ENCODE measurements at regions not wholly inside any gene's neighbourhood (a gene's known extent, or its start where the extent isn't known, plus 50 kb on each side); places are given as distances from the start of the nearest gene placed in this dataset.
A peak's percentile ranks its signal among the peaks of the same experiment; 100 is the strongest.
"Not testable (repeated sequence)": the region's sequence is repeated elsewhere in the genome, so short reads cannot be mapped to it uniquely, and the experiment has no call there.

DNA sequence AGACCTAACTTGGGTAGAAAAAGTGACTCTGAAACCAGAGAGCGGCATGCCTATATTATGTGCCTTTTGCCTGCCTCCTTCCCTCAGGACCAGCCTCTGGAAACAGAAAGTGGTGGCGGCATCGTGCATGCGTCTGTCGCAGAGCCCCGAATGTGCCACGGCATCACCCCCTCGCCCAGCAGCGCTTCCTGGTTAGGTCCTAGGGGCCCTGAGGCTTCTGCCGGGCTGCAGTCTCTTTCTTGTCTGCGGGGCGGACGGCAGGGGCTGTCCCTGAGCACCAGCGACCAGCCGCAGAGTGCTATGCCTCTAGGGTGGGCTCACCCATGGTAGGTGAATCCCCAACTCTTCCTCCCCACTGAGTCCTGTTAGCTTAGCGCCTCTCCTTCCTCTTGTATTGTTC is 68.7 kb downstream of the VSIG4 start:
- DNase-seq (ENCODE audit: low read depth in 2 of 2), result no peak

DNA sequence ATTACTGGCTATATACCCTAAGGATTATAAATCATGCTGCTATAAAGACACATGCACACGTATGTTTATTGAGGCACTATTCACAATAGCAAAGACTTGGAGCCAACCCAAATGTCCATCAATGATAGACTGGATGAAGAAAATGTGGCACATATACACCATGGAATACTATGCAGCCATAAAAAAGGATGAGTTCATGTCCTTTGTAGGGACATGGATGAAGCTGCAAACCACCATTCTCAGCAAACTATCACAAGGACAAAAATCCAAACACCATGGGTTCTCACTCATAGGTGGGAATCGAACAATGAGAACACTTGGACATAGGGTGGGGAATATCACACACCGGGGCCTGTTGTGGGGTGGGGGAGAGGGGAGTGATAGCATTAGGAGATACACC is 72.7 kb downstream of the VSIG4 start:
- not testable (repeated sequence) for DNase-seq (ENCODE audit: low read depth in 2 of 2)

GRCh38 chrX:65961714-65962113 is 78.2 kb downstream of the VSIG4 start:
- no peak for DNase-seq (ENCODE audit: low read depth in 2 of 2)

DNA sequence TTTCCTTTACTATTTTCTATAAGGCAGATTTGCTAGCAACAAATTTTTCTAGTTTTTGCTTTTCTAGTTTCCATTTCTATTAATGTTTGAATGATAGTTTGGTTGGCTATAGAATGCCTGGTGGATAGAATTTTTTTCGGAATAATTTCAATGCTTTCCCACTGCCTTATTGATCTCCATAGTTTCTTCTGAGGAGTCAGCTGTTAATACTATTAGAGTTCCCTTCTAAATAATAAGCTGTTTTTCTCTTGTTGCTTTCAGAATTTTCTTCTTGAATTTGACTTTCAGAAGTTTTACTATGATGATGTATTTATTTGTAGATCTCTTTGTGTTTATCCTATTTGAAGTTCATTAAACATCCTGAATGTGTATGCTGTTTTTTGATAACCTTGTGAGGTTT is 91.8 kb downstream of the VSIG4 start:
- no peak for DNase-seq (ENCODE audit: low read depth in 2 of 2)

DNA sequence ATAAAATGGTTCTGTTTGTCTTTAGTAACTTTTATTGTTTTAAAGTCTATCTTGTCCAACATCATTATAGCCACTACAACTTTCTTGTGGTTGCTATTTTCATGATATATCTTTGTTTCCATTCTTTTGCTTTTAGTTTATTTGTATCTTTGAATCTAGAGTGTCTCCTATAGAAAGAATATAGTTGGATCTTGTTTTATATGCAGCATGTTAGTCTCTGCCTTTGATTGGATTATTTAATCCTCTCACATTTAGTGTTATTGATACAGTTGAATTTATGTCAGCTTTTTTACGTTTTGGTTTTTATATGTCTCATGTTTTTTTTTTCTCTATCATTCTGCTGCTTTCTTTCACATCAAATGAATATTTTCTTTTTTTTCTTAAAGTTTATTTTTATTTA is 98.1 kb downstream of the VSIG4 start:
- DNase-seq (ENCODE audit: low read depth in 2 of 2), result no peak

DNA sequence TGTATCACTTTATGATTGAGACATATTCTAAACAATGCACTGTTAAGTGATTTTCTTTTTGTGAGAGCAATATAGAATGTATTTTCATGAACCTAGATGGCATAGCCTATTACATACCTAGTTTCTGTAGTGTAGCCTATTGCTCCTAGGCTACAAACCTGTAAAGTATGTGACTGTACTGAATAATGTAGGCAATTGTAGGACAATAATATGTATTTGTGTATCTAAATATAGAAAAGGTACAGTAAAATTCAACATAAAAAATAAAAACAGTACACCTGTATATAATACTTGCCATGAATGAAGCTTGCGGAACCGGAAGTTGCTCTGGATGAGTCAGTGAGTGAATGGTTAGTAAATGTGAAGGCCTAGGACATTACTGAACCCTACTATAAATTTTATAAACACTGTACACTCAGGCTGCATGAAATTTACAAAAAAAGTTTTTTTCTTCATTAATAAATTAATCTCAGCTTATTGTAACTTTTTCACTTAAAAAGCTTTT is 106.7 kb downstream of the VSIG4 start:
- DNase-seq (ENCODE audit: low read depth in 2 of 2), result no peak

- no peak for DNase-seq (ENCODE audit: low read depth in 2 of 2)
Observed at GRCh38 chrX:65932173-65933084, 107.5 kb downstream of the VSIG4 start.

- no peak for DNase-seq (ENCODE audit: low read depth in 2 of 2)
Observed at GRCh38 chrX:65928522-65928921, 111.4 kb downstream of the VSIG4 start.

DNA sequence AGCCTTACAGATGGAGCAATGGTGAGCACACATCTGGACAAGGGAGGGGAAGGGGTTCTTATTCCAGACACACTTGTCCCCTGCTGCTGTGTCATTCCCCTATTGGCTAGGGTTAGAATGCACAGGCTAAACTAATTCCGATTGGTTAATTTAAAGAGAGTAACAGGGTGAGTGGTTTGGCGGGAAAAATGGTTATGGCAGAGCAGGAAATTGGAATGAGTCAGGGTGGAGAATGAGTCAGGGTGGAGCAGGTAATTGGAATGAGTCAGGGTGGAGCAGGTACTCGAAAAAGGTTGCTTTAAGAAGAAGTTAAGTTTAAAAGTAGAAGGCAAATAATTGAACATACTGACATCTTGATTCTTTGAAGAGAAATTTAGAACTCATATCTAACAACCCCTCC is 112.5 kb downstream of the VSIG4 start:
- DNase-seq (ENCODE audit: low read depth in 2 of 2), result not testable (repeated sequence)

- DNase-seq (ENCODE audit: low read depth in 2 of 2), result peak; percentile 13 to 24
Observed at GRCh38 chrX:65926095-65927019, 113.5 kb downstream of the VSIG4 start.

GRCh38 chrX:65925592-65925991 is 114.3 kb downstream of the VSIG4 start:
- no peak for DNase-seq (ENCODE audit: low read depth in 2 of 2)

DNA sequence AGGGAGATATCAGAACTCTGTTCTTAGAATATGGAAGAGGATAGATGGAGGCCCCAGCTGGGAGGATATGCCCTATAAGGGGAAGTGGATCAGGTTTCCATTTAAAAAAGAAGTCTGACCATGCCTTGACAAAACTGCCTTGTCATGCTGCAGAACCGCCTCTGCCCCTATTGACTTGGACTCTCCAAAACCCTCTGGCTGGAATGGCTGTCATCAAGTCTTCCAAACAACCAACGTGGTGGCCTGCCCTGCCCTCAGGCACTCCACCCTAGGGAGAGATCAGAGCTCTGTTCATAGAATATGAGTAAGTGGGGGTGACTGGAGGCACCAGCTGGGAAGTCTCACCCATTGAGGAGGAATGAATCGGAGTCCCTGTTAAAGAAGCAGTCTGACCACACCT is 114.9 kb downstream of the VSIG4 start:
- no peak for DNase-seq (ENCODE audit: low read depth in 2 of 2)

DNA sequence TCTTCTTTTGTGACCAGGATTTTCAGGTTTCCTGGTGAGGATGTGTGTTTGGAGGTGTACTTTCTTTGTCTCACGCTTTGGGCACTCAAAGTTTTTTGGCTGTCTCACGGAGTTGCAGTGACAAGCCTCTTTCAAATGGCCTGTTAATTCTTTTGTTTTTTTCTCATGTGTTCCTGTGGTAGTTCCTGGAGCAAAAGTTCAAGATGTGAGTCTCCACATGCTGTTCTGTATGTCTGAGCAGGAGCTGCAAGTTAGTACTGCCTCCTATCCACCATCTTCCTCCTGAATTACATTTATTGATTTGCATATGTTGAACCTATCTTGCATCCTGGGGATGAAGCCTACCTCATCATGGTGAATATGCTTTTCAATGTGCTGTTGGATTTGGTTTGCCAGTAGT is 118.5 kb downstream of the VSIG4 start:
- DNase-seq (ENCODE audit: low read depth in 2 of 2), result no peak

DNA sequence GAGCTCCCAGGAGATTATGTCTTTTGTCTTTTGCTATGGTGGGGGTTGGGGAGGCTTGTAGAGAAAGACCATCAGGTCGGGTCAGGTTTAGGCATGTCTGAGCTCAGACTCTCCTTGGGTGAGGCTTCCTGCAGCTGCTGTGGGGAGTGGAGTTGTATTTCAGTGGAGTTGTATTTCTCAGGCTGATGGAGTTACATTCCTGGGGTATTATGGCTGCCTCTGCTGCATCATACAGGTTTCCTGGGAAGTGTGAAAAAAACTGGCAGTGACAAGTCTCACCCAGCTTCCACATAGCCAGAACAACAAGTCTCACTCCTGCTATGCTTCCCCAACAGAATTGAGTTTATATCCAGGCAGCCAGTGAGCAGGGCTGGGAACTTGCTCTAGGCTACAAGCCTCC is 119.3 kb downstream of the VSIG4 start:
- DNase-seq (ENCODE audit: low read depth in 2 of 2), result no peak

DNA sequence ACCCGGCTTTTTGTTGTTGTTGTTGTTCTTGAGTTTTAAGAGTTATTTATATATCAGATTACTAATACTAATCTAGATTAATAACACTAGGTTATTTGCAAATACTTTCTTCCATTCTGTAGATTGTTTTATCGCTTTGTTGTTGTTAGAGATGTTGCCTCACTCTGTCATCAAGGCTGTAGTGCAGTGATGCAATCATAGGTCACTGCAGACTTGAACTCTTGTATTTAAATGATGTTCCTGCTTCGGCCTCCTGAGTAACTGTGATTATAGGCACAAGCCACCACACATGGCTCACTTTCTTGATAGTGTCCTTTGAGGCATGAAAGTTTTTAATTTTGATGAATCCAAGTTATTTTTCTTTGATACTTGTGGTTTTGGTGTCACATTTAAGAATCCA is 129.0 kb downstream of the VSIG4 start:
- DNase-seq (ENCODE audit: low read depth in 2 of 2), result no peak

DNA sequence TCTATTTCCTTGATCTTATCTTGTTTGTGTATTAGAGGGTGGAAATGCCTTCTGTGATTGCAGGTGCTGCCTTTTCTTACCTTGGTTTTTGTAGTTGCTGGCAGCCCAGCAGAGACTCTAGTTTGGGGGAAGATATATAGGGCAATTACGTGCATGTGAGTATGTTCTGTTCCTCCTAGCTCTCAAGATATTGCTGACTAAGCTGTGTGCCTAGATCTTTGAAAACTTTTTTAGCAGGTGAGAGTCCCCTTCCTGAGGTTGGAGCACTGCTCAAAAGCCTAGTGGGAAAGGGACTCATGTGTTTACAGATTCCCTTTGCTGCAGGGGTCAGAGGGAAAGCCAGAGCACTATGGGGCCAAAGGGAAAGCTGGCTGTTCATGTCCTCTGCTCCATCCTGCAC is 136.1 kb downstream of the VSIG4 start:
- no peak for DNase-seq (ENCODE audit: low read depth in 2 of 2)

DNA sequence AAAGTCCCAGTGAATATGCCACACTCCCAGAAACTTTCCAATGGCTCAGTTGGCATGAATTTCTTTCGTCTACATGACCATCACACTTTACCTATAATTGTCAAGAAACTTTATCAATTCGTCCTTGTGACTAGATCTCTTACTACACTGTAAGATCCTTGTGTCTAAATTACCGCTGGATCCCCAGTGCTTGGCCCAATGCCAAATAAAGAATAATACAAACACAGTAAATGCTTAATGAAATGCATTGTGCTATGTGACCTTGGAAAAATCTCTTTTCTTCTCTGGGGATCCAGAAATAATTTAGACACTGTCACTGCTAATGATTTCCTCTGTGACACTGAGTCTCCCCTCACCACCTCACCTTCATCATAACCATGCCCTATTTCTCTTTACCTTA is 137.9 kb downstream of the VSIG4 start:
- DNase-seq (ENCODE audit: low read depth in 2 of 2), result no peak

DNA sequence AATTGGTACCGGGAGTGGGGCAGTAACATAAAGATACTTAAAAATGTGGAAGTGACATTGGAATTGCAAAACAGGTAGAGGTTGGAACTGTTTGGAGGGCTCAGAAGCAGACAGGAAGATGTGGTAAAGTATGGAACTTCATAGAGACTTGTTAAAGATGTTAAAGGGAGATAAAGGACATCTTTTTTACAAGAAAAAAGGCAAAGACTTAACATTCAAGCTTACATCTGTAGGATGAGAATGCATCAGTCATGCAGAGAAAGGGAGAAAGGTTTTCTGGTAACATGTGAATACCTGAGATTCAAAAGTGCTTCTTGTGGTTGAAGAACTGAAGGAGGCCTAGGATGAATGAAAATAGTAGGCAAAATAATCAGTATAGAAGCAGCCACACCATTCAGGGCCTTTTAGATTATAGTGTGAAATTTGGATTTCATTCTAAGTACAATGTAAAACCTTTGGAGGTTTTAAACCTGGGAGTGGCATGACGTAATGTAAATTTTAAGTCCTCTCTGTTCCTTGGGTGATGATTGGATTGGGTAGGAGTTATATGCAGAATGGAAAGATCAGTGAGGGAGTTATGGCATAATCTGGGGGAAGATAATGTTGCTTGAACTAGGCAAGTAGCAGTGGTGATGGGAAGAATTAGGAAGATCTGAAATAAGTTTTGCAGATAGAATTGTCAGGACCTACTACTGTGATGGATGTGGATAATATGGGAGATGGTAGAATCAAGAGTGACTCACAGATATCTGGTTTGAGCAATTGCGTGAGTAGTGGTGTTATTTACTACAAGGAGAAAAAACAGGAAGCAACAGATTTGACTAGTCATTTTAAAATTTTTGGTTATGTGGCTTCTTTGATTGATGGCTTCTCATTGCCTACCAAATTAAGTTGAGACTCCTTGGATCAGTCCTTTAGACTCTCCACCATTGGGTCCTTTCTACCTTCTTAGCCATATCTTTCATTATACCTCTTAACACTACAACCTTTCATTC is 138.7 kb downstream of the VSIG4 start:
- no peak for DNase-seq (ENCODE audit: low read depth in 2 of 2)

DNA sequence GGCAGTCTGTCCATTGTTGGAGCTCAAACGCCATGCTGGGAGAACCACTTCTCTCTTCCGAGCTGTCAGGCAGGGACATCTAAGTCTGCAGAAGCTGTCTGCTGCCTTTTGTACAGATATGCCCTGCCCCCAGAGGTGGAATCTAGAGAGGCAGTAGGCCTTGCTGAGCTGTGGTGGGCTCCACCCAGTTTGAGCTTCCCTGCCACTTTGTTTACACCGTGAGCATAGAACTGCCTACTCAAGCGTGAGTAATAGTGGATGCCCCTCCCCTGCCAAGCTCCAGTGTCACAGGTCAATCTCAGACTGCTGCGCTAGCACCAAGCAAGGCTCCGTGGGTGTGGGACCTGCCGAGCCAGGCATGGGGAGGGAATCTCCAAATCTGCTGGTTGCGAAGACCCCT is 145.7 kb downstream of the VSIG4 start:
- DNase-seq (ENCODE audit: low read depth in 2 of 2), result peak in 1 of 2 donors; percentile 1

- not testable (repeated sequence) for DNase-seq (ENCODE audit: low read depth in 2 of 2)
Observed at GRCh38 chrX:65891817-65892216, 148.1 kb downstream of the VSIG4 start.

- DNase-seq (ENCODE audit: low read depth in 2 of 2), result not testable (repeated sequence)
Observed at GRCh38 chrX:65888150-65888549, 151.7 kb downstream of the VSIG4 start.
